Activated CD4-positive, alpha-beta memory T cell treated with anti-CD3 and anti-CD28 coated beads for 36 hours (primary cell): ENCODE measurements at regions not wholly inside any gene's neighbourhood (a gene's known extent, or its start where the extent isn't known, plus 50 kb on each side); places are given as distances from the start of the nearest gene placed in this dataset.
"Not testable (repeated sequence)": the region's sequence is repeated elsewhere in the genome, so short reads cannot be mapped to it uniquely, and the experiment has no call there.

Experiments
- CTCF ChIA-PET: fragments of 350-600 bp; sonication (Branson Sonifier 250); formaldehyde crosslinking; loops from one replicate; lab custom pipeline; 2021; ENCODE audit warnings: antibody characterized with exemption, inconsistent platforms; lab: Charles Lee
- POLR2A ChIA-PET: fragments of 350-600 bp; sonication (Branson Sonifier 250); formaldehyde crosslinking; loops from one replicate; lab custom pipeline; 2021; ENCODE audit warnings: antibody characterized with exemption; lab: Charles Lee
- DNase-seq: peaks from one replicate; pipeline ENCODE4 v3.0.0-alpha.2; 2020
- H3K27ac Mint-ChIP-seq: one replicate; pipeline ENCODE4 v1.8.0; 2021; ENCODE audit warnings: mixed read lengths
- H3K27me3 Mint-ChIP-seq: one replicate; pipeline ENCODE4 v1.8.0; 2021; ENCODE audit warnings: mixed read lengths
- H3K36me3 Mint-ChIP-seq: one replicate; pipeline ENCODE4 v1.8.0; 2021; ENCODE audit warnings: mixed read lengths
- H3K4me1 Mint-ChIP-seq: one replicate; pipeline ENCODE4 v1.8.0; 2021; ENCODE audit warnings: low read depth, mixed read lengths
- H3K4me3 Mint-ChIP-seq: one replicate; pipeline ENCODE4 v1.8.0; 2021; ENCODE audit warnings: mild to moderate bottlenecking, mixed read lengths
- H3K9me3 Mint-ChIP-seq: one replicate; pipeline ENCODE4 v1.8.0; 2021; ENCODE audit warnings: mixed read lengths
- intact Hi-C: fragments of 100-400 bp; cut with micrococcal nuclease; formaldehyde crosslinking; loops from one replicate; pipeline ENCODE4 v1.15.1; 2023

- H3K27ac Mint-ChIP-seq, result no peak overlapping the region
- no peaks in the 10 kb centered on the region for H3K27me3 Mint-ChIP-seq
- DNase-seq, result no peak
- intact Hi-C loops, result no loop called here
- H3K9me3 Mint-ChIP-seq, result no peaks in the 10 kb centered on the region
- ChIA-PET CTCF (interaction anchor here (1.5 kb wide), 1 partner anchor 35 kb away, joined by 3 read pairs; no protein-coding TSS in a partner anchor), POLR2A (no interaction called here)
- H3K36me3 Mint-ChIP-seq, result no peaks in the 10 kb centered on the region
- H3K4me1 Mint-ChIP-seq, result peaks cover 5% of the 10 kb centered on the region
- H3K4me3 Mint-ChIP-seq, result no peak overlapping the region
Measured at GRCh38 chr22:19591568-19591967, 67.4 kb upstream of the CLDN5 start.

- H3K27ac Mint-ChIP-seq, result no peak overlapping the region
- no peaks in the 10 kb centered on the region for H3K27me3 Mint-ChIP-seq
- H3K36me3 Mint-ChIP-seq, result no peaks in the 10 kb centered on the region
- intact Hi-C loops, result no loop called here
- H3K4me3 Mint-ChIP-seq, result no peak overlapping the region
- H3K4me1 Mint-ChIP-seq, result peaks cover 14% of the 10 kb centered on the region
- POLR2A ChIA-PET, result no interaction called here
- no peak for DNase-seq
- H3K9me3 Mint-ChIP-seq, result no peaks in the 10 kb centered on the region
- CTCF ChIA-PET, result no interaction called here
Measured at GRCh38 chr22:19592464-19592863, 68.3 kb upstream of the CLDN5 start.

- H3K4me1 Mint-ChIP-seq, result peaks cover 30% of the 10 kb centered on the region
- H3K27ac Mint-ChIP-seq, result no peak overlapping the region
- intact Hi-C loops, result no loop called here
- no peak for DNase-seq
- no peaks in the 10 kb centered on the region for H3K27me3 Mint-ChIP-seq
- ChIA-PET POLR2A (no interaction called here), CTCF (no interaction called here)
- H3K9me3 Mint-ChIP-seq, result no peaks in the 10 kb centered on the region
- no peak overlapping the region for H3K4me3 Mint-ChIP-seq
- no peaks in the 10 kb centered on the region for H3K36me3 Mint-ChIP-seq
Measured at GRCh38 chr22:19593991-19594569, 69.9 kb upstream of the CLDN5 start.

GRCh38 chr22:19595532-19595931 is 71.3 kb upstream of the CLDN5 start:
- intact Hi-C loops, result no loop called here
- no peaks in the 10 kb centered on the region for H3K36me3 Mint-ChIP-seq
- peaks cover 33% of the 10 kb centered on the region for H3K4me1 Mint-ChIP-seq
- DNase-seq, result no peak
- H3K4me3 Mint-ChIP-seq, result no peak overlapping the region
- ChIA-PET CTCF (interaction anchor here (0.6 kb wide), 1 partner anchor 116 kb away, joined by 4 read pairs; no protein-coding TSS in a partner anchor), POLR2A (no interaction called here)
- H3K27ac Mint-ChIP-seq, result no peak overlapping the region
- no peaks in the 10 kb centered on the region for H3K9me3 Mint-ChIP-seq
- H3K27me3 Mint-ChIP-seq, result no peaks in the 10 kb centered on the region

- CTCF ChIA-PET, result no interaction called here
- Mint-ChIP-seq H3K9me3 (no peaks in the 10 kb centered on the region), H3K4me1 (peaks cover 33% of the 10 kb centered on the region), H3K36me3 (no peaks in the 10 kb centered on the region), H3K27ac (peak overlapping the region; percentile 72), H3K27me3 (no peaks in the 10 kb centered on the region), H3K4me3 (no peak overlapping the region)
- POLR2A ChIA-PET, result no interaction called here
- intact Hi-C loops, result loop anchor here (1.0 kb wide), 2 partner anchors 10 to 17 kb away; no protein-coding TSS in a partner anchor
- peak; percentile 33 for DNase-seq
Measured at GRCh38 chr22:19596680-19597398, 72.6 kb upstream of the CLDN5 start.

GRCh38 chr22:19597399-19597735 is 73.2 kb upstream of the CLDN5 start:
- CTCF ChIA-PET, result no interaction called here
- H3K27ac Mint-ChIP-seq, result peak overlapping the region; percentile 72
- no peaks in the 10 kb centered on the region for H3K36me3 Mint-ChIP-seq
- POLR2A ChIA-PET, result no interaction called here
- peaks cover 34% of the 10 kb centered on the region for H3K4me1 Mint-ChIP-seq
- H3K27me3 Mint-ChIP-seq, result no peaks in the 10 kb centered on the region
- H3K9me3 Mint-ChIP-seq, result no peaks in the 10 kb centered on the region
- no peak overlapping the region for H3K4me3 Mint-ChIP-seq
- peak; percentile 45 for DNase-seq
- intact Hi-C loops, result loop anchor here (1.0 kb wide), 2 partner anchors 10 to 17 kb away; no protein-coding TSS in a partner anchor

GRCh38 chr22:19598054-19598855 is 74.0 kb upstream of the CLDN5 start:
- CTCF ChIA-PET, result no interaction called here
- no peak overlapping the region for H3K4me3 Mint-ChIP-seq
- peak overlapping the region; percentile 72 for H3K27ac Mint-ChIP-seq
- peaks cover 42% of the 10 kb centered on the region for H3K4me1 Mint-ChIP-seq
- peaks cover 2% of the 10 kb centered on the region for H3K9me3 Mint-ChIP-seq
- no peaks in the 10 kb centered on the region for H3K27me3 Mint-ChIP-seq
- POLR2A ChIA-PET, result no interaction called here
- intact Hi-C loops, result no loop called here
- peak; percentile 52 for DNase-seq
- H3K36me3 Mint-ChIP-seq, result no peaks in the 10 kb centered on the region

- H3K36me3 Mint-ChIP-seq, result no peaks in the 10 kb centered on the region
- peaks cover 45% of the 10 kb centered on the region for H3K4me1 Mint-ChIP-seq
- ChIA-PET CTCF (no interaction called here), POLR2A (no interaction called here)
- peaks cover 2% of the 10 kb centered on the region for H3K9me3 Mint-ChIP-seq
- H3K27me3 Mint-ChIP-seq, result no peaks in the 10 kb centered on the region
- no peak overlapping the region for H3K27ac Mint-ChIP-seq
- no peak overlapping the region for H3K4me3 Mint-ChIP-seq
- no peak for DNase-seq
- intact Hi-C loops, result no loop called here
Measured at GRCh38 chr22:19599004-19599403, 74.8 kb upstream of the CLDN5 start.

GRCh38 chr22:19599626-19600243 is 75.5 kb upstream of the CLDN5 start:
- Mint-ChIP-seq H3K4me3 (no peak overlapping the region), H3K27ac (no peak overlapping the region), H3K36me3 (no peaks in the 10 kb centered on the region), H3K27me3 (no peaks in the 10 kb centered on the region), H3K4me1 (peaks cover 49% of the 10 kb centered on the region), H3K9me3 (peaks cover 2% of the 10 kb centered on the region)
- POLR2A ChIA-PET, result no interaction called here
- intact Hi-C loops, result no loop called here
- CTCF ChIA-PET, result no interaction called here
- DNase-seq, result no peak

GRCh38 chr22:19603346-19603745 is 79.1 kb upstream of the CLDN5 start:
- CTCF ChIA-PET, H3K4me3 Mint-ChIP-seq, intact Hi-C loops, DNase-seq, H3K27ac Mint-ChIP-seq, H3K27me3 Mint-ChIP-seq, H3K9me3 Mint-ChIP-seq, H3K36me3 Mint-ChIP-seq, POLR2A ChIA-PET: not testable (repeated sequence)
- H3K4me1 Mint-ChIP-seq, result peaks cover 45% of the 10 kb centered on the region

GRCh38 chr22:19603767-19604166 is 79.6 kb upstream of the CLDN5 start:
- no peaks in the 10 kb centered on the region for H3K27me3 Mint-ChIP-seq
- H3K27ac Mint-ChIP-seq, result no peak overlapping the region
- ChIA-PET POLR2A (no interaction called here), CTCF (no interaction called here)
- H3K4me3 Mint-ChIP-seq, result no peak overlapping the region
- H3K9me3 Mint-ChIP-seq, result peaks cover 2% of the 10 kb centered on the region
- no peak for DNase-seq
- intact Hi-C loops, result no loop called here
- H3K4me1 Mint-ChIP-seq, result peaks cover 45% of the 10 kb centered on the region
- no peaks in the 10 kb centered on the region for H3K36me3 Mint-ChIP-seq

- POLR2A ChIA-PET, result no interaction called here
- DNase-seq, result no peak
- no peaks in the 10 kb centered on the region for H3K36me3 Mint-ChIP-seq
- H3K4me1 Mint-ChIP-seq, result peaks cover 44% of the 10 kb centered on the region
- intact Hi-C loops, result no loop called here
- no peak overlapping the region for H3K4me3 Mint-ChIP-seq
- no peaks in the 10 kb centered on the region for H3K27me3 Mint-ChIP-seq
- H3K27ac Mint-ChIP-seq, result no peak overlapping the region
- CTCF ChIA-PET, result interaction anchor here (1.7 kb wide), 1 partner anchor 25 kb away, joined by 5 read pairs; no protein-coding TSS in a partner anchor
- peaks cover 2% of the 10 kb centered on the region for H3K9me3 Mint-ChIP-seq
Measured at GRCh38 chr22:19604711-19605268, 80.6 kb upstream of the CLDN5 start.
